Large intestine (tissue), 3 donors: ENCODE measurements at regions not wholly inside any gene's neighbourhood (a gene's known extent, or its start where the extent isn't known, plus 50 kb on each side); places are given as distances from the start of the nearest gene placed in this dataset.

Source experiments
- DNase-seq, 2 donors: peaks; one replicate each; pipeline versions ENCODE4 v3.0.0 to v3.0.0-alpha.2; 2013
- H3K27ac ChIP-seq: one replicate; pipeline ENCODE4 v1.5.1; 2013; ENCODE audit warnings: low read length
- H3K27me3 ChIP-seq: 2 replicates; pipeline ENCODE4 v1.6.1; 2013; ENCODE audit warnings: low read length; ENCODE audit not compliant: control insufficient read depth, insufficient read depth
- H3K36me3 ChIP-seq: 2 replicates; pipeline ENCODE4 v1.6.1; 2013; ENCODE audit warnings: low read length; ENCODE audit not compliant: control insufficient read depth, insufficient read depth
- H3K4me1 ChIP-seq: one replicate; pipeline ENCODE4 v1.6.1; 2013; ENCODE audit warnings: low read length; ENCODE audit not compliant: control insufficient read depth, insufficient read depth
- H3K4me3 ChIP-seq: one replicate; pipeline ENCODE4 v1.5.1; 2013; ENCODE audit warnings: low read length
- H3K9me3 ChIP-seq: one replicate; pipeline ENCODE4 v1.6.1; 2013; ENCODE audit warnings: mild to moderate bottlenecking, low read depth, low read length, moderate library complexity; ENCODE audit not compliant: control insufficient read depth
- WGBS: methylation state at CpG from one replicate; pipeline ENCODE4 v1.1.5; 2013; ENCODE audit warnings: low lambda C conversion rate; ENCODE audit not compliant: insufficient coverage; 5-methylcytosine and 5-hydroxymethylcytosine counted together

- no CpG with 5 or more reads among the region's 5 CpGs for WGBS
- no peak overlapping the region for H3K4me3 ChIP-seq
- H3K9me3 ChIP-seq: no peaks in the 10 kb centered on the region
- no peaks in the 10 kb centered on the region for H3K36me3 ChIP-seq
- DNase-seq: no peak
- no peaks in the 10 kb centered on the region for H3K27me3 ChIP-seq
- no peak overlapping the region for H3K27ac ChIP-seq
- H3K4me1 ChIP-seq: no peaks in the 10 kb centered on the region
Measured at GRCh38 chr19:28493884-28494283, 719.1 kb downstream of the UQCRFS1 start.

GRCh38 chr19:28492621-28493020, 720.3 kb downstream of the UQCRFS1 start:
- Histone ChIP-seq H3K27me3 (no peaks in the 10 kb centered on the region), H3K36me3 (no peaks in the 10 kb centered on the region), H3K4me1 (no peaks in the 10 kb centered on the region), H3K4me3 (no peak overlapping the region), H3K9me3 (no peaks in the 10 kb centered on the region), H3K27ac (no peak overlapping the region)
- WGBS: no CpG with 5 or more reads among the region's 8 CpGs
- DNase-seq: peak in 1 of 2 donors; percentile 7

DNA sequence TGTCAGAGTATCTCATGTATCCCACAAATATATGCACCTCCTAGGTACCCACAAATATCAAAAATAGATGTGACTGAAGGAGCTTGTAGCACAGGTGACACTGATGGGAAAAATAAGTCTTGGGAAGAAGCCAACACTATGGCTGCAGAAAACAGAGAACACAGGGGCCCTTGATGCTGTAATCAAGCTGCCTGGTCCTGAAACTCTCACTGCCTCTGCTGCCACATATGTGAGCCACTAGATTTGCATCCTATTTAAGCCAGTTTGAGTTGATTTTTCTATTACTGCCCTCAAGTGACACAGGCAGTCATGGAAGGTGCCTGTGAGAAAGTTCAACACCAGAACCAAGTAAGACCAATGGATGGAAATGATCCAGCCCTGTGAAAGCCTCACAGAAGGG, 720.8 kb downstream of the UQCRFS1 start:
- Histone ChIP-seq H3K4me1 (no peaks in the 10 kb centered on the region), H3K9me3 (no peaks in the 10 kb centered on the region), H3K27ac (no peak overlapping the region), H3K27me3 (no peaks in the 10 kb centered on the region), H3K36me3 (no peaks in the 10 kb centered on the region), H3K4me3 (no peak overlapping the region)
- no peak for DNase-seq

GRCh38 chr19:28489776-28490175, 723.2 kb downstream of the UQCRFS1 start:
- DNase-seq: no peak
- no peak overlapping the region for H3K4me3 ChIP-seq
- WGBS: 80% methylated on average over 2 of the region's 13 CpGs
- H3K9me3 ChIP-seq: no peaks in the 10 kb centered on the region
- no peaks in the 10 kb centered on the region for H3K4me1 ChIP-seq
- H3K27ac ChIP-seq: no peak overlapping the region
- no peaks in the 10 kb centered on the region for H3K27me3 ChIP-seq
- no peaks in the 10 kb centered on the region for H3K36me3 ChIP-seq

GRCh38 chr19:28489126-28489660, 723.8 kb downstream of the UQCRFS1 start:
- Histone ChIP-seq H3K4me3 (no peak overlapping the region), H3K9me3 (no peaks in the 10 kb centered on the region), H3K36me3 (no peaks in the 10 kb centered on the region), H3K4me1 (no peaks in the 10 kb centered on the region), H3K27me3 (no peaks in the 10 kb centered on the region), H3K27ac (no peak overlapping the region)
- WGBS: 83% methylated on average over 1 of the region's 9 CpGs
- DNase-seq: no peak

DNA sequence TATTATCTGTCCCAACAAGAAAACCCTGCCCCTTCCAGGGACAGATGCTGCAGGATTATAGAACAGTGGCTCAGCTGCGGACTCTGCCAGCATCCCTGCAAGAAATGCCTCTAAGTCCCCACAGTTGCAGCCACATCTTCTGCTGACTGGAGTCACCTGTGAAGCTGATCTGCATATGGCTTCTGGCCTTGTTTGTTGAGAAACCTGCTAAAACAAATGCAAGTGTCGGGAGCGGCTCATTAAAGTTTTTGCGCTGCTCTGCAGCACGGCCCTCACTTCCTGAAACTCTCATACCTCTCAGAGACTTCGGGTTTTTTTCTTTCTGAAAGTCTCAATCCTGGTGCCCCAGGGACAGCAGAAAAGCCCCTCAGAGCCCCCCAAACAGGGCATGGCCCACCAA, 725.0 kb downstream of the UQCRFS1 start:
- H3K27me3 ChIP-seq: no peaks in the 10 kb centered on the region
- H3K4me3 ChIP-seq: no peak overlapping the region
- DNase-seq: no peak
- no peaks in the 10 kb centered on the region for H3K36me3 ChIP-seq
- H3K4me1 ChIP-seq: no peaks in the 10 kb centered on the region
- no CpG with 5 or more reads among the region's 6 CpGs for WGBS
- no peak overlapping the region for H3K27ac ChIP-seq
- no peaks in the 10 kb centered on the region for H3K9me3 ChIP-seq

DNA sequence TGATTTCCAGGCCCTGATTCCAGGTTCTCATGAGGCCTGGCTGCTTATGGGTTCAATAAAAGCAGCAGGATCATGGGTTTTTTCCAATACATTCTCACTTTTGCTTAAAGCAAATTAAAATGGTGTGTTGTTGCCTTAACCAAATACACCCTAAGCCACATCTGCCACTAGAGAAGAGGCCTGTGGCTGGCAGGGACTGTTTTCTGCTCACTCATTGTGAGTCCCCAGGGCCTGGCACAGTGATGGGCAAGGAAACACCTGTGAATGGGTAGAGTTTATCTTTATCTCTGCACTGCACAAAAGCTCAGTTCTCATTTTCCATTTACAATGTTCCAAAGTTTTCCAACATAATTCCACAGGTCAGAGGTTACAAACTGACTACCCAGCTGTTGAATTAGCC, 726.0 kb downstream of the UQCRFS1 start:
- no peaks in the 10 kb centered on the region for H3K9me3 ChIP-seq
- H3K4me3 ChIP-seq: no peak overlapping the region
- H3K27ac ChIP-seq: no peak overlapping the region
- no peaks in the 10 kb centered on the region for H3K27me3 ChIP-seq
- no peaks in the 10 kb centered on the region for H3K36me3 ChIP-seq
- no peak for DNase-seq
- no peaks in the 10 kb centered on the region for H3K4me1 ChIP-seq

- H3K27me3 ChIP-seq: no peaks in the 10 kb centered on the region
- no CpG with 5 or more reads among the region's 3 CpGs for WGBS
- no peak overlapping the region for H3K4me3 ChIP-seq
- no peaks in the 10 kb centered on the region for H3K4me1 ChIP-seq
- DNase-seq: no peak
- no peaks in the 10 kb centered on the region for H3K9me3 ChIP-seq
- H3K27ac ChIP-seq: no peak overlapping the region
- no peaks in the 10 kb centered on the region for H3K36me3 ChIP-seq
Measured at GRCh38 chr19:28486473-28486872, 726.5 kb downstream of the UQCRFS1 start.

DNA sequence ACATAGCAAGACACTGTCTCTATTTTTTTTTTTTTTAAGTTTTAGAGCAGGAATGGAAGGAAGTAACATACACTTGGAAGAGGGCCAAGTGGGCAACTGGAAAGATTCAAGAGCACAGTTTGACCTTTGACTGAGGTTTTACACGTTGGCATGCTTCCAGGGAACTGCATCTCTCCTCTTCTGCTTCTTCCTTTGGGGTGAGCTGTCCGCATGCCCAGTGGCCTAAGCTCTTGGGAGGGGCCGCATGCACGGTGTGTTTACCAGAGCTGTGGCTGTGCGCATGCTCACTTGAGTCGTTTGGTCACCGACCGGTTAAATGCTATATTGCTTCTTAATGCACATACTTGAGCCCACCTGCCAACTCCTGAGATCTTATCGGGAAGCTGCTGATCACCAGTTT, 727.7 kb downstream of the UQCRFS1 start:
- Histone ChIP-seq H3K9me3 (no peaks in the 10 kb centered on the region), H3K4me1 (peaks cover 4% of the 10 kb centered on the region), H3K27me3 (no peaks in the 10 kb centered on the region), H3K4me3 (no peak overlapping the region), H3K36me3 (no peaks in the 10 kb centered on the region), H3K27ac (no peak overlapping the region)
- DNase-seq: peak; percentile 71 to 79
- WGBS: no CpG with 5 or more reads among the region's 9 CpGs

DNA sequence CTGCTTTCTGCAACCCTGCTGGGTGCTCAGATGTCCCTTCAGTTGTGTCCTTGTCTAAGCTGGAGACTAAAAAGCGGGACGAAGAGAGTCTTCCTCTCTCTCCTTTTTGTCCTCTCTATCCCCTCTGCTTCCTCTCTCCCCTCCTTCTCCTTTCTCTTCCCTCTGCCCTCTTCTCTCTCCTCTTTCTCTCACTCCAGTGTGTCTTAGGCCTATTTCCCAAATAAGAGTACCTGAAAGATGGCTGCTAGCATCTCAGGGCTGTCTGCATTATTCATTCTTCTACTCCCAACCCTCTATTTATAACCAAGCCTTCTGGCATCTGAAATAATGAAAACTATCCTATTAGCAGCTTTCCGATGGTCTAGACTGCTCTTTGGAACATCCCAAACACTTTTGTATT, 729.8 kb downstream of the UQCRFS1 start:
- Histone ChIP-seq H3K27ac (no peak overlapping the region), H3K27me3 (no peaks in the 10 kb centered on the region), H3K4me3 (no peak overlapping the region), H3K4me1 (peaks cover 4% of the 10 kb centered on the region), H3K9me3 (no peaks in the 10 kb centered on the region), H3K36me3 (no peaks in the 10 kb centered on the region)
- no peak for DNase-seq
- 100% methylated on average over 2 of the region's 3 CpGs for WGBS

DNA sequence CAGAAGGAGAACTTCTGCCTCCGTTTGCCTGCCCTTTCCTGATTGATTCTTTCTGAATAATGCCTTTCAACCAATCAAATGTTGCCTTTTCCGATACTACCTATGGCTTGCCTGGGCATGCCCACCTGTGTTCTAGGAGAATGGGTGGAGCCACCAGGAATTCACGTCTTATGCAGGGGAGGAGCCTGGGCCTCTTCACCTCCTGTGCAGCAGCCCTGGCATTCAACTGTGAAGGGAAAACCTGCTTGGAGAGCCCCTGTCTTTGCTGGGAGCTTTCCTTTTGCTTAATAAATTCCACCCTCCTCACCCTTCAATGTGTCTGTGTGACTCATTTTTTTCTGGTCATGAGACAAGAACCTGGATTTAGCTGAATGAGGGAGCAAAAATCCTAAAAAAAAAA, 730.7 kb downstream of the UQCRFS1 start:
- Histone ChIP-seq H3K27ac (no peak overlapping the region), H3K36me3 (no peaks in the 10 kb centered on the region), H3K4me3 (no peak overlapping the region), H3K27me3 (no peaks in the 10 kb centered on the region), H3K9me3 (no peaks in the 10 kb centered on the region), H3K4me1 (peaks cover 4% of the 10 kb centered on the region)
- no peak for DNase-seq
- no CpG with 5 or more reads among the region's 3 CpGs for WGBS
